H1 (cell line): ENCODE measurements at regions not wholly inside any gene's neighbourhood (a gene's known extent, or its start where the extent isn't known, plus 50 kb on each side); places are given as distances from the start of the nearest gene placed in this dataset.

Experiments
- EZH2 ChIP-seq: fragments of 200-600 bp; sonication (generic); IDR thresholded peaks from 2 replicates; pipeline ENCODE4 v1.7.1; 2012; ENCODE audit warnings: low read depth, mild to moderate bottlenecking, moderate library complexity, low read length, inconsistent platforms; ENCODE audit not compliant: severe bottlenecking
- MAX ChIP-seq: IDR thresholded peaks from 2 replicates; pipeline ENCODE4 v1.6.1; 2012; ENCODE audit warnings: inconsistent platforms
- SRF ChIP-seq: IDR thresholded peaks from 2 replicates; pipeline ENCODE4 v1.6.1; 2011; ENCODE audit warnings: mild to moderate bottlenecking, low read depth, low read length, moderate library complexity
- YY1 ChIP-seq: IDR thresholded peaks from 2 replicates; pipeline ENCODE4 v1.6.1; 2011; ENCODE audit warnings: low read depth, mild to moderate bottlenecking, low read length

- TF ChIP-seq MAX = no peak
- no peak for TF ChIP-seq SRF
- no peak for TF ChIP-seq YY1
- no peak for TF ChIP-seq EZH2
Measured at GRCh38 chr2:19035238-19035637, 323.2 kb downstream of the OSR1 start.
